ENCODE measurements at regions not wholly inside any gene's neighbourhood (a gene's known extent, or its start where the extent isn't known, plus 50 kb on each side); places are given as distances from the start of the nearest gene placed in this dataset.

DNA sequence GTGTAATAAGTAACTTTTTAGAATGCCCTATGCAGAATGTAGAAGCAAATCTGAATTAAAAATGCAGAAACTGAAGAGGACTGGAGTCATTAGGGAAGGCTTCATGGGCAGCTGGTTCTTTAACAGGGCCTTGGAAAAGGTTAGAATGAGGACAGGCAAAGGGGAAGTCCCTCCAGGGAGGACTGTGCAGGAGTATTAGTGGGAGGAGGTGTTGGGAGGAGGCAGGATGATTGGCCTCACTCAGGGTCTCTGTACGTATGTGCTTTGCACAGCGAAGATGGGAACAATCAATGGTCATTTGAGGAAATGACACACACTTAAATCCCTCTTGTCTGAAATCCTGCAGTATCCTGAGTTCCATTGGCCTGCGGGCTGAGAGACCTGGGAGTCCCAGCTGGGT, 119.7 kb downstream of the PTCSC3 start:
- H4K20me1 ChIP-seq (ENCODE audit: insufficient read depth) = no peaks in the 10 kb centered on the region
- H3K9ac ChIP-seq = no peak overlapping the region
- 14% methylated on average over 3 of the region's 3 CpGs for WGBS (ENCODE audit: low lambda C conversion rate)
- H3F3A ChIP-seq (replicated peaks; ENCODE audit: insufficient read depth) = no peaks in the 10 kb centered on the region
- ChIA-PET CTCF (interaction anchor here (6.6 kb wide), 1 partner anchor 13 kb away, joined by 38 read pairs; no protein-coding TSS in a partner anchor), POLR2A (no interaction called here)
- DNase-seq = no peak
- no peaks in the 10 kb centered on the region for H3K79me2 ChIP-seq (ENCODE audit: insufficient read depth)
- H3K9me3 ChIP-seq = no peaks in the 10 kb centered on the region
- no peak for TF ChIP-seq RFX5 (IDR thresholded peaks at IDR 0.05; ENCODE audit: low read length)
- TF ChIP-seq POLR2AphosphoS5 (IDR thresholded peaks at IDR 0.05; ENCODE audit: low read depth, low read length) = no peak
- TF ChIP-seq SMC3 (IDR thresholded peaks at IDR 0.05; ENCODE audit: low read depth, low read length) = no peak
- TF ChIP-seq, protein P1, sequence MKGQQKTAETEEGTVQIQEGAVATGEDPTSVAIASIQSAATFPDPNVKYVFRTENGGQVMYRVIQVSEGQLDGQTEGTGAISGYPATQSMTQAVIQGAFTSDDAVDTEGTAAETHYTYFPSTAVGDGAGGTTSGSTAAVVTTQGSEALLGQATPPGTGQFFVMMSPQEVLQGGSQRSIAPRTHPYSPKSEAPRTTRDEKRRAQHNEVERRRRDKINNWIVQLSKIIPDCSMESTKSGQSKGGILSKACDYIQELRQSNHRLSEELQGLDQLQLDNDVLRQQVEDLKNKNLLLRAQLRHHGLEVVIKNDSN (IDR thresholded peaks at IDR 0.05; ENCODE audit: borderline replicate concordance, low read depth) = no peak
- no peak for TF ChIP-seq GABPA (IDR thresholded peaks at IDR 0.05; ENCODE audit: low read depth)
- no peaks in the 10 kb centered on the region for H3K36me3 ChIP-seq (replicated peaks in 1 of 2; ENCODE audit: control insufficient read depth in 1 of 2, insufficient read depth in 2 of 2, low read length in 1 of 2)
- peaks cover 10% of the 10 kb centered on the region; the same call in 1 of the 2 replicates for H3K27me3 ChIP-seq (ENCODE audit: insufficient read depth)
- H3K4me3 ChIP-seq (ENCODE audit: low read depth in 2 of 2, low read length in 1 of 2) = no peak overlapping the region
- no peak overlapping the region for H3K4me2 ChIP-seq
- H3K4me1 ChIP-seq (ENCODE audit: control insufficient read depth in 1 of 2, insufficient read depth in 2 of 2, low read depth in 1 of 2, low read length in 1 of 2) = peaks cover 0 to 4% of the 10 kb centered on the region in 2 experiments; a peak in 2 of 4 replicates
- H3K9me2 ChIP-seq = no peaks in the 10 kb centered on the region
- H2AFZ ChIP-seq (ENCODE audit: low read depth) = no peak overlapping the region
- no peak overlapping the region for H3K27ac ChIP-seq (ENCODE audit: low read depth in 2 of 2, low read length in 1 of 2)

DNA sequence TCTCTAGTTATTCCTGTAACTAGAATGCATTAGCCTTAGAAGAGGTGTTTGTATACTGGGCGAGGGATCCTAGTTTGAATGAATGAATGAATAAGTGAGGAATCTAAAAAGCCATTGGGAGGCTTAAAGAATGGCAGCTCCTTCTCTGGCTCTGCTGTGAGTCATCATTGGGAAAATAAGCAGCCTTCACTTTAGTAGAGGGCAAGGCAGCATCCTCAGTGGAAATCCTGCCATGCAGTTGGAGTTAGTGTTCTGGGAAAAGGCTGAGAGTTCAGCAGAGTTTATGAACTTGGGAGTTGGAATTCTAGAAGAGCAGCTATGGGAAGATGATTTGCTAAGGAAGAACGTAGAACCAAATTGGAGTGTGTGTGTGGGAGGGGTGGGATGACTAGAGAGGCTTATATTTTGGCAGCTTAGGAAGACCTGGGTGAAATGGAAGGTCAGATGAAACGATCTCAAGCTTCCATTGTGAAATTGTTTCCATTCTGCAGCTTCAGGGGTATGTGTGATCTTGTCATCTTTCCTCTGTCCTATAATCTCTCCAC, 120.8 kb downstream of the PTCSC3 start:
- 8% methylated on average over 3 of the region's 3 CpGs for WGBS (ENCODE audit: low lambda C conversion rate)
- no peak overlapping the region for H3K4me2 ChIP-seq
- no peak overlapping the region for H3K9ac ChIP-seq
- no peak overlapping the region for H2AFZ ChIP-seq (ENCODE audit: low read depth)
- H3K9me3 ChIP-seq = no peaks in the 10 kb centered on the region
- H3K27me3 ChIP-seq (ENCODE audit: insufficient read depth) = peaks cover 14% of the 10 kb centered on the region; the same call in 1 of the 2 replicates
- TF ChIP-seq FOXM1 (IDR thresholded peaks at IDR 0.05; ENCODE audit: low read depth) (no peak), POLR2AphosphoS5 (IDR thresholded peaks at IDR 0.05; ENCODE audit: low read depth, low read length) (no peak), SIN3A (IDR thresholded peaks at IDR 0.05; ENCODE audit: borderline replicate concordance, low read depth, low read length) (no peak), TAF1 (IDR thresholded peaks at IDR 0.05; ENCODE audit: borderline replicate concordance, low read depth, low read length) (no peak), MXI1 (IDR thresholded peaks at IDR 0.05; ENCODE audit: low read depth, low read length) (no peak), JUND (IDR thresholded peaks at IDR 0.05) (no peak), RCOR1 (IDR thresholded peaks at IDR 0.05; ENCODE audit: low read length) (no peak), EZH2phosphoT487 (IDR thresholded peaks at IDR 0.05; ENCODE audit: borderline replicate concordance, low read depth) (no peak), TEAD4 (IDR thresholded peaks at IDR 0.05; ENCODE audit: borderline replicate concordance, insufficient read depth) (no peak), RXRA (IDR thresholded peaks at IDR 0.05; ENCODE audit: borderline replicate concordance, low read depth) (no peak), YY1 (IDR thresholded peaks at IDR 0.05; ENCODE audit: low read depth) (no peak), EP300 (IDR thresholded peaks at IDR 0.05; ENCODE audit: borderline replicate concordance in 1 of 2, low read depth in 1 of 2, low read length in 1 of 2) (no peak), RAD21 (IDR thresholded peaks at IDR 0.05; ENCODE audit: low read length) (no peak), TCF12 (IDR thresholded peaks at IDR 0.05) (no peak), GABPA (IDR thresholded peaks at IDR 0.05; ENCODE audit: low read depth) (no peak)
- TF ChIP-seq, protein P1 (IDR thresholded peaks at IDR 0.05; ENCODE audit: borderline replicate concordance, low read depth) = no peak
- TF ChIP-seq, protein P2, sequence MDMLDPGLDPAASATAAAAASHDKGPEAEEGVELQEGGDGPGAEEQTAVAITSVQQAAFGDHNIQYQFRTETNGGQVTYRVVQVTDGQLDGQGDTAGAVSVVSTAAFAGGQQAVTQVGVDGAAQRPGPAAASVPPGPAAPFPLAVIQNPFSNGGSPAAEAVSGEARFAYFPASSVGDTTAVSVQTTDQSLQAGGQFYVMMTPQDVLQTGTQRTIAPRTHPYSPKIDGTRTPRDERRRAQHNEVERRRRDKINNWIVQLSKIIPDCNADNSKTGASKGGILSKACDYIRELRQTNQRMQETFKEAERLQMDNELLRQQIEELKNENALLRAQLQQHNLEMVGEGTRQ (IDR thresholded peaks at IDR 0.05; ENCODE audit: borderline replicate concordance, low read depth, low read length) = no peak
- TF ChIP-seq, protein P3, sequence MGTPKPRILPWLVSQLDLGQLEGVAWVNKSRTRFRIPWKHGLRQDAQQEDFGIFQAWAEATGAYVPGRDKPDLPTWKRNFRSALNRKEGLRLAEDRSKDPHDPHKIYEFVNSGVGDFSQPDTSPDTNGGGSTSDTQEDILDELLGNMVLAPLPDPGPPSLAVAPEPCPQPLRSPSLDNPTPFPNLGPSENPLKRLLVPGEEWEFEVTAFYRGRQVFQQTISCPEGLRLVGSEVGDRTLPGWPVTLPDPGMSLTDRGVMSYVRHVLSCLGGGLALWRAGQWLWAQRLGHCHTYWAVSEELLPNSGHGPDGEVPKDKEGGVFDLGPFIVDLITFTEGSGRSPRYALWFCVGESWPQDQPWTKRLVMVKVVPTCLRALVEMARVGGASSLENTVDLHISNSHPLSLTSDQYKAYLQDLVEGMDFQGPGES (IDR thresholded peaks at IDR 0.05; ENCODE audit: low read depth, low read length) = no peak
- TF ChIP-seq, protein P4, sequence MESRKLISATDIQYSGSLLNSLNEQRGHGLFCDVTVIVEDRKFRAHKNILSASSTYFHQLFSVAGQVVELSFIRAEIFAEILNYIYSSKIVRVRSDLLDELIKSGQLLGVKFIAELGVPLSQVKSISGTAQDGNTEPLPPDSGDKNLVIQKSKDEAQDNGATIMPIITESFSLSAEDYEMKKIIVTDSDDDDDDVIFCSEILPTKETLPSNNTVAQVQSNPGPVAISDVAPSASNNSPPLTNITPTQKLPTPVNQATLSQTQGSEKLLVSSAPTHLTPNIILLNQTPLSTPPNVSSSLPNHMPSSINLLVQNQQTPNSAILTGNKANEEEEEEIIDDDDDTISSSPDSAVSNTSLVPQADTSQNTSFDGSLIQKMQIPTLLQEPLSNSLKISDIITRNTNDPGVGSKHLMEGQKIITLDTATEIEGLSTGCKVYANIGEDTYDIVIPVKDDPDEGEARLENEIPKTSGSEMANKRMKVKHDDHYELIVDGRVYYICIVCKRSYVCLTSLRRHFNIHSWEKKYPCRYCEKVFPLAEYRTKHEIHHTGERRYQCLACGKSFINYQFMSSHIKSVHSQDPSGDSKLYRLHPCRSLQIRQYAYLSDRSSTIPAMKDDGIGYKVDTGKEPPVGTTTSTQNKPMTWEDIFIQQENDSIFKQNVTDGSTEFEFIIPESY (IDR thresholded peaks at IDR 0.05; ENCODE audit: borderline replicate concordance, low read depth) = no peak
- TF ChIP-seq, protein P5, sequence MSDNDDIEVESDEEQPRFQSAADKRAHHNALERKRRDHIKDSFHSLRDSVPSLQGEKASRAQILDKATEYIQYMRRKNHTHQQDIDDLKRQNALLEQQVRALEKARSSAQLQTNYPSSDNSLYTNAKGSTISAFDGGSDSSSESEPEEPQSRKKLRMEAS (IDR thresholded peaks at IDR 0.05; ENCODE audit: low read depth) = no peak
- H3K79me2 ChIP-seq (ENCODE audit: insufficient read depth) = no peaks in the 10 kb centered on the region
- H3K4me3 ChIP-seq (ENCODE audit: low read depth in 2 of 2, low read length in 1 of 2) = no peak overlapping the region
- POLR2A ChIA-PET = no interaction called here
- CTCF ChIA-PET = interaction anchor here (6.6 kb wide), 1 partner anchor 14 kb away, joined by 38 read pairs; no protein-coding TSS in a partner anchor
- H3K27ac ChIP-seq (ENCODE audit: low read depth in 2 of 2, low read length in 1 of 2) = no peak overlapping the region
- no peaks in the 10 kb centered on the region for H3K9me2 ChIP-seq
- no peak for DNase-seq
- H4K20me1 ChIP-seq (ENCODE audit: insufficient read depth) = no peaks in the 10 kb centered on the region
- H3F3A ChIP-seq (replicated peaks; ENCODE audit: insufficient read depth) = no peaks in the 10 kb centered on the region
- H3K36me3 ChIP-seq (replicated peaks in 1 of 2; ENCODE audit: control insufficient read depth in 1 of 2, insufficient read depth in 2 of 2, low read length in 1 of 2) = no peaks in the 10 kb centered on the region
- peaks cover 0 to 4% of the 10 kb centered on the region in 2 experiments; a peak in 2 of 4 replicates for H3K4me1 ChIP-seq (ENCODE audit: control insufficient read depth in 1 of 2, insufficient read depth in 2 of 2, low read depth in 1 of 2, low read length in 1 of 2)
